Naive B cell (primary cell): ENCODE measurements at regions not wholly inside any gene's neighbourhood (a gene's known extent, or its start where the extent isn't known, plus 50 kb on each side); places are given as distances from the start of the nearest gene placed in this dataset.

Experiments used
- ATAC-seq, 2 donors: fragments of 150-1000 bp; cut with Tn5 transposase; 2 replicates each; pipeline ENCODE4 v1.10.0; 2021; ENCODE audit warnings: low read depth in 2 of 2, mild to moderate bottlenecking in 2 of 2, moderate library complexity in 2 of 2
- DNase-seq: peaks from one replicate; pipeline ENCODE4 v3.0.0; 2022
- H3K27ac Mint-ChIP-seq, 6 donors: one replicate each; pipeline ENCODE4 v1.8.0; 2020 to 2022; ENCODE audit warnings: mild to moderate bottlenecking in 6 of 6, mixed read lengths in 6 of 6, moderate library complexity in 5 of 6, inconsistent platforms in 2 of 6
- H3K27me3 Mint-ChIP-seq, 3 donors: one replicate each; pipeline ENCODE4 v1.8.0; 2021 to 2022; ENCODE audit warnings: mixed read lengths in 3 of 3, mild to moderate bottlenecking in 1 of 3
- H3K36me3 Mint-ChIP-seq, 2 donors: one replicate each; pipeline ENCODE4 v1.8.0; 2020 to 2022; ENCODE audit warnings: mixed read lengths in 2 of 2, inconsistent platforms in 1 of 2, mild to moderate bottlenecking in 1 of 2
- H3K4me1 Mint-ChIP-seq, 3 donors: one replicate each; pipeline ENCODE4 v1.8.0; 2020 to 2022; ENCODE audit warnings: mixed read lengths in 3 of 3, inconsistent platforms in 1 of 3, mild to moderate bottlenecking in 1 of 3, moderate library complexity in 1 of 3
- H3K4me3 Mint-ChIP-seq, 8 donors: one replicate each; pipeline ENCODE4 v1.8.0; 2020 to 2022; ENCODE audit warnings: mild to moderate bottlenecking in 8 of 8, mixed read lengths in 8 of 8, moderate library complexity in 8 of 8, inconsistent platforms in 2 of 8
- H3K9me3 Mint-ChIP-seq, 7 donors: one replicate each; pipeline ENCODE4 v1.8.0; 2020 to 2022; ENCODE audit warnings: mixed read lengths in 7 of 7, mild to moderate bottlenecking in 5 of 7, inconsistent platforms in 2 of 7, moderate library complexity in 1 of 7

- H3K36me3 Mint-ChIP-seq = no peaks in the 10 kb centered on the region
- peaks cover 0 to 6% (median 0%) of the 10 kb centered on the region in 7 donors for H3K9me3 Mint-ChIP-seq
- DNase-seq (no peak), ATAC-seq (no peak)
- H3K27me3 Mint-ChIP-seq = no peaks in the 10 kb centered on the region
- no peak overlapping the region for H3K27ac Mint-ChIP-seq
- H3K4me3 Mint-ChIP-seq = no peak overlapping the region
- H3K4me1 Mint-ChIP-seq = no peaks in the 10 kb centered on the region
Observed at GRCh38 chr7:424301-424935, 95.2 kb downstream of the PDGFA start.

- Mint-ChIP-seq H3K27me3 (no peaks in the 10 kb centered on the region), H3K27ac (no peak overlapping the region), H3K9me3 (peaks cover 0 to 6% (median 0%) of the 10 kb centered on the region in 7 donors), H3K4me3 (no peak overlapping the region), H3K4me1 (no peaks in the 10 kb centered on the region), H3K36me3 (no peaks in the 10 kb centered on the region)
- DNase-seq (no peak), ATAC-seq (no peak)
Observed at GRCh38 chr7:424961-425793, 94.5 kb downstream of the PDGFA start.

- H3K27ac Mint-ChIP-seq = peak overlapping the region in 1 of 6 donors; percentile 42
- ATAC-seq (no peak), DNase-seq (no peak)
- no peak overlapping the region for H3K4me3 Mint-ChIP-seq
- no peaks in the 10 kb centered on the region for H3K27me3 Mint-ChIP-seq
- H3K36me3 Mint-ChIP-seq = no peaks in the 10 kb centered on the region
- no peaks in the 10 kb centered on the region for H3K4me1 Mint-ChIP-seq
- peaks cover 0 to 6% (median 0%) of the 10 kb centered on the region in 7 donors for H3K9me3 Mint-ChIP-seq
Observed at GRCh38 chr7:425794-426188, 93.9 kb downstream of the PDGFA start.

GRCh38 chr7:426510-426909 is 93.1 kb downstream of the PDGFA start:
- Mint-ChIP-seq H3K9me3 (peaks cover 0 to 6% (median 0%) of the 10 kb centered on the region in 7 donors), H3K36me3 (no peaks in the 10 kb centered on the region), H3K27me3 (no peaks in the 10 kb centered on the region), H3K4me3 (no peak overlapping the region), H3K27ac (no peak overlapping the region), H3K4me1 (no peaks in the 10 kb centered on the region)
- DNase-seq (no peak), ATAC-seq (no peak)

GRCh38 chr7:427506-428103 is 92.0 kb downstream of the PDGFA start:
- H3K9me3 Mint-ChIP-seq = peaks cover 0 to 6% (median 0%) of the 10 kb centered on the region in 7 donors
- DNase-seq (no peak), ATAC-seq (no peak)
- H3K27me3 Mint-ChIP-seq = no peaks in the 10 kb centered on the region
- no peak overlapping the region for H3K27ac Mint-ChIP-seq
- no peak overlapping the region for H3K4me3 Mint-ChIP-seq
- H3K36me3 Mint-ChIP-seq = no peaks in the 10 kb centered on the region
- H3K4me1 Mint-ChIP-seq = no peaks in the 10 kb centered on the region

- no peak for ATAC-seq
- Mint-ChIP-seq H3K27me3 (no peaks in the 10 kb centered on the region), H3K36me3 (no peaks in the 10 kb centered on the region), H3K27ac (no peak overlapping the region), H3K4me3 (no peak overlapping the region), H3K9me3 (peaks cover 0 to 6% (median 0%) of the 10 kb centered on the region in 7 donors), H3K4me1 (no peaks in the 10 kb centered on the region)
- no peak for DNase-seq
Observed at GRCh38 chr7:428387-428786, 91.3 kb downstream of the PDGFA start.

GRCh38 chr7:428927-429827 is 90.5 kb downstream of the PDGFA start:
- peaks cover 0 to 6% (median 0%) of the 10 kb centered on the region in 7 donors for H3K9me3 Mint-ChIP-seq
- no peak overlapping the region for H3K27ac Mint-ChIP-seq
- no peaks in the 10 kb centered on the region for H3K27me3 Mint-ChIP-seq
- ATAC-seq (no peak), DNase-seq (no peak)
- H3K4me3 Mint-ChIP-seq = no peak overlapping the region
- no peaks in the 10 kb centered on the region for H3K36me3 Mint-ChIP-seq
- no peaks in the 10 kb centered on the region for H3K4me1 Mint-ChIP-seq

- Mint-ChIP-seq H3K4me1 (no peaks in the 10 kb centered on the region), H3K9me3 (peaks cover 0 to 6% (median 0%) of the 10 kb centered on the region in 7 donors), H3K4me3 (no peak overlapping the region), H3K36me3 (no peaks in the 10 kb centered on the region), H3K27me3 (no peaks in the 10 kb centered on the region), H3K27ac (no peak overlapping the region)
- DNase-seq (no peak), ATAC-seq (no peak)
Observed at GRCh38 chr7:429828-430180, 89.8 kb downstream of the PDGFA start.

GRCh38 chr7:431041-431440 is 88.6 kb downstream of the PDGFA start:
- Mint-ChIP-seq H3K4me1 (peaks cover 0 to 5% (median 4%) of the 10 kb centered on the region in 3 donors), H3K9me3 (peaks cover 0 to 6% (median 0%) of the 10 kb centered on the region in 7 donors), H3K27ac (no peak overlapping the region), H3K27me3 (peaks cover 0 to 9% (median 0%) of the 10 kb centered on the region in 3 donors), H3K36me3 (no peaks in the 10 kb centered on the region), H3K4me3 (no peak overlapping the region)
- DNase-seq (no peak), ATAC-seq (no peak)

GRCh38 chr7:431658-432111 is 88.0 kb downstream of the PDGFA start:
- peaks cover 0 to 6% (median 0%) of the 10 kb centered on the region in 7 donors for H3K9me3 Mint-ChIP-seq
- DNase-seq (no peak), ATAC-seq (no peak)
- peaks cover 0 to 10% (median 0%) of the 10 kb centered on the region in 3 donors for H3K27me3 Mint-ChIP-seq
- no peak overlapping the region for H3K27ac Mint-ChIP-seq
- no peaks in the 10 kb centered on the region for H3K36me3 Mint-ChIP-seq
- no peak overlapping the region for H3K4me3 Mint-ChIP-seq
- H3K4me1 Mint-ChIP-seq = peaks cover 0 to 5% (median 4%) of the 10 kb centered on the region in 3 donors

GRCh38 chr7:432256-432655 is 87.4 kb downstream of the PDGFA start:
- DNase-seq = no peak
- Mint-ChIP-seq H3K4me1 (peaks cover 0 to 5% (median 4%) of the 10 kb centered on the region in 3 donors), H3K4me3 (peak overlapping the region in 1 of 8 donors; percentile 63), H3K27ac (no peak overlapping the region), H3K9me3 (peaks cover 0 to 6% (median 0%) of the 10 kb centered on the region in 7 donors), H3K36me3 (no peaks in the 10 kb centered on the region), H3K27me3 (peaks cover 0 to 10% (median 0%) of the 10 kb centered on the region in 3 donors)
- ATAC-seq = no peak

GRCh38 chr7:432933-433332 is 86.7 kb downstream of the PDGFA start:
- no peaks in the 10 kb centered on the region for H3K36me3 Mint-ChIP-seq
- H3K4me1 Mint-ChIP-seq = peaks cover 0 to 5% (median 4%) of the 10 kb centered on the region in 3 donors
- H3K9me3 Mint-ChIP-seq = peaks cover 0 to 3% (median 0%) of the 10 kb centered on the region in 7 donors
- H3K4me3 Mint-ChIP-seq = no peak overlapping the region
- H3K27me3 Mint-ChIP-seq = peaks cover 0 to 10% (median 0%) of the 10 kb centered on the region in 3 donors
- H3K27ac Mint-ChIP-seq = no peak overlapping the region
- ATAC-seq (no peak), DNase-seq (no peak)

- Mint-ChIP-seq H3K4me1 (peaks cover 0 to 5% (median 4%) of the 10 kb centered on the region in 3 donors), H3K27ac (no peak overlapping the region), H3K4me3 (no peak overlapping the region), H3K9me3 (no peaks in the 10 kb centered on the region), H3K36me3 (no peaks in the 10 kb centered on the region), H3K27me3 (peaks cover 0 to 10% (median 0%) of the 10 kb centered on the region in 3 donors)
- DNase-seq (no peak), ATAC-seq (no peak)
Observed at GRCh38 chr7:433558-433957, 86.1 kb downstream of the PDGFA start.
